ENCODE measurements at regions not wholly inside any gene's neighbourhood (a gene's known extent, or its start where the extent isn't known, plus 50 kb on each side); places are given as distances from the start of the nearest gene placed in this dataset.

GRCh38 chr5:133807348-133807747, 161.1 kb downstream of the C5orf15 start (continued):
- TF ChIP-seq SAP30 (IDR thresholded peaks at IDR 0.05; ENCODE audit: insufficient read depth, insufficient replicate concordance, low read length) (no peak), SIX5 (IDR thresholded peaks at IDR 0.05; ENCODE audit: low read depth, low read length) (no peak), MAX (IDR thresholded peaks at IDR 0.05) (no peak)
